SK-N-SH treated with all-trans-retinoic acid at 6 μM for 48 hours (cell line): ENCODE measurements at regions not wholly inside any gene's neighbourhood (a gene's known extent, or its start where the extent isn't known, plus 50 kb on each side); places are given as distances from the start of the nearest gene placed in this dataset.

Source experiments
- ARNTL ChIP-seq: fragments of 450-650 bp; formaldehyde crosslinking; IDR thresholded peaks from 2 replicates; pipeline ENCODE4 v1.5.0; 2020; ENCODE audit warnings: low read depth, mild to moderate bottlenecking, moderate library complexity, borderline replicate concordance
- BACH2 ChIP-seq: fragments of 250-450 bp; sonication (Bioruptor Pico); IDR thresholded peaks from 2 replicates; pipeline ENCODE4 v1.9.0; 2021; ENCODE audit warnings: mild to moderate bottlenecking, borderline replicate concordance
- CSDC2 ChIP-seq: fragments of 250-450 bp; sonication (Bioruptor Pico); IDR thresholded peaks from 2 replicates; pipeline ENCODE4 v1.5.0; 2020; ENCODE audit warnings: mild to moderate bottlenecking, moderate library complexity
- GLIS3 ChIP-seq: fragments of 250-450 bp; sonication (Bioruptor Pico); IDR thresholded peaks from 2 replicates; pipeline ENCODE4 v1.5.0; 2020; ENCODE audit warnings: mild to moderate bottlenecking, moderate library complexity
- PPARA ChIP-seq: fragments of 250-450 bp; sonication (Bioruptor Pico); IDR thresholded peaks from 2 replicates; pipeline ENCODE4 v1.5.0; 2020; ENCODE audit warnings: mild to moderate bottlenecking, borderline replicate concordance
- TCF4 ChIP-seq: fragments of 250-450 bp; sonication (Bioruptor Pico); IDR thresholded peaks from 2 replicates; pipeline ENCODE4 v1.8.0; 2021; ENCODE audit warnings: mild to moderate bottlenecking, moderate library complexity, borderline replicate concordance
- ZC3H10 ChIP-seq: fragments of 250-450 bp; sonication (Bioruptor Pico); IDR thresholded peaks from 2 replicates; pipeline ENCODE4 v1.5.1; 2021; ENCODE audit warnings: mild to moderate bottlenecking, moderate library complexity
- ZFP3 ChIP-seq: fragments of 250-450 bp; sonication (Bioruptor Pico); IDR thresholded peaks from 2 replicates; pipeline ENCODE4 v1.5.0; 2020; ENCODE audit warnings: mild to moderate bottlenecking, moderate library complexity
- ZFP30 ChIP-seq: fragments of 450-650 bp; formaldehyde crosslinking; IDR thresholded peaks from 2 replicates; pipeline ENCODE4 v1.5.0; 2022; ENCODE audit warnings: mild to moderate bottlenecking, moderate library complexity
- TF ChIP-seq, protein P1 (sequence below): fragments of 250-450 bp; sonication (Bioruptor Pico); IDR thresholded peaks from 2 replicates; pipeline ENCODE4 v1.8.0; 2020; ENCODE audit warnings: mild to moderate bottlenecking, moderate library complexity, borderline replicate concordance
- TF ChIP-seq, protein P2 (sequence below): fragments of 250-450 bp; sonication (Bioruptor Pico); IDR thresholded peaks from 2 replicates; pipeline ENCODE4 v1.5.1; 2020; ENCODE audit warnings: low read depth, mild to moderate bottlenecking, moderate library complexity

DNA sequence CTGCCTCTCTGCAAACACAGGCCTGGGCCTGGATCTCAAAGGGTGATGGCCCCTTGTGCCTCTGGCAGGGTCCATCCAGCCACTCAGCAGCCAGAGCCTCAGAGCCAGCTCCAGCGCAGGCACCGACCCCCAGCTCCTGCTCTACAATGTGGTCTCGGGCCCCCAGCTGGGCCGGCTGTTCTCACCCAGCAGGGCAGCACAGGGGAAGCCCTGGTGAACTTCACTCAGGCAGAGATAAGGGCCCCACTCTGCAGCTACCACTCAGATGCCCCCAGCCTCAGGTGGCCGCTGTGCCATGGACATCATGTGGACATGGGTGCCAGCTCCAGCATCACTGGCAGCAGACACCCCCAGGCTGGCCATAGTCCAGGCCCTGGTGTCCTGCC, 173.1 kb downstream of the TBC1D2B start:
- TF ChIP-seq BACH2 (CRISPR knock-in tag) (no peak), ZFP30 (CRISPR knock-in tag) (no peak), PPARA (CRISPR knock-in tag) (no peak), ZC3H10 (no peak), TCF4 (CRISPR knock-in tag) (no peak), CSDC2 (CRISPR knock-in tag) (no peak), ARNTL (CRISPR knock-in tag) (no peak), GLIS3 (CRISPR knock-in tag) (no peak), ZFP3 (no peak)
- TF ChIP-seq, protein P1, sequence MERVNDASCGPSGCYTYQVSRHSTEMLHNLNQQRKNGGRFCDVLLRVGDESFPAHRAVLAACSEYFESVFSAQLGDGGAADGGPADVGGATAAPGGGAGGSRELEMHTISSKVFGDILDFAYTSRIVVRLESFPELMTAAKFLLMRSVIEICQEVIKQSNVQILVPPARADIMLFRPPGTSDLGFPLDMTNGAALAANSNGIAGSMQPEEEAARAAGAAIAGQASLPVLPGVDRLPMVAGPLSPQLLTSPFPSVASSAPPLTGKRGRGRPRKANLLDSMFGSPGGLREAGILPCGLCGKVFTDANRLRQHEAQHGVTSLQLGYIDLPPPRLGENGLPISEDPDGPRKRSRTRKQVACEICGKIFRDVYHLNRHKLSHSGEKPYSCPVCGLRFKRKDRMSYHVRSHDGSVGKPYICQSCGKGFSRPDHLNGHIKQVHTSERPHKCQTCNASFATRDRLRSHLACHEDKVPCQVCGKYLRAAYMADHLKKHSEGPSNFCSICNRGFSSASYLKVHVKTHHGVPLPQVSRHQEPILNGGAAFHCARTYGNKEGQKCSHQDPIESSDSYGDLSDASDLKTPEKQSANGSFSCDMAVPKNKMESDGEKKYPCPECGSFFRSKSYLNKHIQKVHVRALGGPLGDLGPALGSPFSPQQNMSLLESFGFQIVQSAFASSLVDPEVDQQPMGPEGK (CRISPR knock-in tag): no peak
- TF ChIP-seq, protein P2, sequence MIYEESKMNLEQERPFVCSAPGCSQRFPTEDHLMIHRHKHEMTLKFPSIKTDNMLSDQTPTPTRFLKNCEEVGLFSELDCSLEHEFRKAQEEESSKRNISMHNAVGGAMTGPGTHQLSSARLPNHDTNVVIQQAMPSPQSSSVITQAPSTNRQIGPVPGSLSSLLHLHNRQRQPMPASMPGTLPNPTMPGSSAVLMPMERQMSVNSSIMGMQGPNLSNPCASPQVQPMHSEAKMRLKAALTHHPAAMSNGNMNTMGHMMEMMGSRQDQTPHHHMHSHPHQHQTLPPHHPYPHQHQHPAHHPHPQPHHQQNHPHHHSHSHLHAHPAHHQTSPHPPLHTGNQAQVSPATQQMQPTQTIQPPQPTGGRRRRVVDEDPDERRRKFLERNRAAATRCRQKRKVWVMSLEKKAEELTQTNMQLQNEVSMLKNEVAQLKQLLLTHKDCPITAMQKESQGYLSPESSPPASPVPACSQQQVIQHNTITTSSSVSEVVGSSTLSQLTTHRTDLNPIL: no peak
